ENCODE measurements at regions not wholly inside any gene's neighbourhood (a gene's known extent, or its start where the extent isn't known, plus 50 kb on each side); places are given as distances from the start of the nearest gene placed in this dataset.

DNA sequence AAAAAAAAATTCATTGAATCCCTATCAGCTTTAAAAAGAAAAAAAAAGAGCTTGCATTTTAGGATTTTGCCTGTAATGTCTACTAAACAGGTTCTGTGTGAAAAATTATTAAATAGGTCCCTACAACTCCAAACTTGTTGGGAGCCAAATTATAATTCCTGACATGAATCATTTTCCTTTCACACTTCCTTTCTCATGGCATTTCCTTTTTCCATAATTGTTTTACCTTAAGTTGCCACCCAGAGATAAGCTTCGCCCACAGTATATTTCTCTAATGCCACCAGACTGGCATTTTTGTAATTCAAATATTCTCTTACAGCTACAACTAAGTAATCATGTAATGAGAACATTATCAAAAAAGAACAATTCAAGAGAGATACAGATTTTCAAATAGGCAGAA, 348.8 kb downstream of the EFNA5 start (continued):
- TF ChIP-seq, protein P1, sequence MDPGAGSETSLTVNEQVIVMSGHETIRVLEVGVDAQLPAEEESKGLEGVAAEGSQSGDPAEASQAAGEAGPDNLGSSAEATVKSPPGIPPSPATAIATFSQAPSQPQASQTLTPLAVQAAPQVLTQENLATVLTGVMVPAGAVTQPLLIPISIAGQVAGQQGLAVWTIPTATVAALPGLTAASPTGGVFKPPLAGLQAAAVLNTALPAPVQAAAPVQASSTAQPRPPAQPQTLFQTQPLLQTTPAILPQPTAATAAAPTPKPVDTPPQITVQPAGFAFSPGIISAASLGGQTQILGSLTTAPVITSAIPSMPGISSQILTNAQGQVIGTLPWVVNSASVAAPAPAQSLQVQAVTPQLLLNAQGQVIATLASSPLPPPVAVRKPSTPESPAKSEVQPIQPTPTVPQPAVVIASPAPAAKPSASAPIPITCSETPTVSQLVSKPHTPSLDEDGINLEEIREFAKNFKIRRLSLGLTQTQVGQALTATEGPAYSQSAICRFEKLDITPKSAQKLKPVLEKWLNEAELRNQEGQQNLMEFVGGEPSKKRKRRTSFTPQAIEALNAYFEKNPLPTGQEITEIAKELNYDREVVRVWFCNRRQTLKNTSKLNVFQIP (CRISPR knock-in tag; IDR thresholded peaks at IDR 0.05; ENCODE audit: borderline replicate concordance, low read depth) = no peak
- TF ChIP-seq RARB (CRISPR knock-in tag; IDR thresholded peaks at IDR 0.05) = no peak
- no peak for TF ChIP-seq TOX (CRISPR knock-in tag; IDR thresholded peaks at IDR 0.05; ENCODE audit: borderline replicate concordance)
- no peak for TF ChIP-seq ZNF70 (CRISPR knock-in tag; IDR thresholded peaks at IDR 0.05)

DNA sequence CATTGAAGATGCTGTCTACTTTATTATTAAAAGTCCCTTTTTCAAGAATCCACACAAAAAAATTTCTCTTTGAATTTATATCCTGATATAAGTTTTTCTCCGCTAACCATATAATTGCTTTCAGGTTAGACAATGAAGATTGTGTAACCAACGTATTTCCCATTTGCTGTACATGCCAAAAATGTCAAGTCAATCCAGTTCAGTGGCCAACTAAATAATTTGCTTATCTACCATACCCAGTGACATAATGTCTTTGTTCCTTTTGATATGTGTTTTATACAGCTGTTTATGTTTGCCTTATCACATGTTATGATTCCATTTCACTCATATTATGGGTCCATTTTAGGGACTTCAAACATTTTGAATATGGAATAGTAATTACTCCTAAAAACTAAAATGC, 349.9 kb downstream of the EFNA5 start:
- ATAC-seq = no peak
- TF ChIP-seq OSR1 (CRISPR knock-in tag; IDR thresholded peaks at IDR 0.05) (no peak), TOX (CRISPR knock-in tag; IDR thresholded peaks at IDR 0.05; ENCODE audit: borderline replicate concordance) (no peak), ZC3H10 (CRISPR knock-in tag; IDR thresholded peaks at IDR 0.05) (no peak), ISL1 (CRISPR knock-in tag; IDR thresholded peaks at IDR 0.05) (no peak), GLIS3 (CRISPR knock-in tag; IDR thresholded peaks at IDR 0.05) (no peak), ZFP3 (CRISPR knock-in tag; IDR thresholded peaks at IDR 0.05) (no peak), ZNF70 (CRISPR knock-in tag; IDR thresholded peaks at IDR 0.05) (no peak), ZNF565 (CRISPR knock-in tag; conservative IDR thresholded peaks at IDR 0.05; ENCODE audit: low read depth) (no peak), ZFP30 (CRISPR knock-in tag; IDR thresholded peaks at IDR 0.05) (no peak), CSDC2 (CRISPR knock-in tag; IDR thresholded peaks at IDR 0.05) (no peak), TCF4 (CRISPR knock-in tag; IDR thresholded peaks at IDR 0.05; ENCODE audit: borderline replicate concordance) (no peak), SNAI2 (CRISPR knock-in tag; IDR thresholded peaks at IDR 0.05) (no peak)
- TF ChIP-seq, protein P1 (CRISPR knock-in tag; IDR thresholded peaks at IDR 0.05; ENCODE audit: borderline replicate concordance, low read depth) = no peak
- TF ChIP-seq, protein P2, sequence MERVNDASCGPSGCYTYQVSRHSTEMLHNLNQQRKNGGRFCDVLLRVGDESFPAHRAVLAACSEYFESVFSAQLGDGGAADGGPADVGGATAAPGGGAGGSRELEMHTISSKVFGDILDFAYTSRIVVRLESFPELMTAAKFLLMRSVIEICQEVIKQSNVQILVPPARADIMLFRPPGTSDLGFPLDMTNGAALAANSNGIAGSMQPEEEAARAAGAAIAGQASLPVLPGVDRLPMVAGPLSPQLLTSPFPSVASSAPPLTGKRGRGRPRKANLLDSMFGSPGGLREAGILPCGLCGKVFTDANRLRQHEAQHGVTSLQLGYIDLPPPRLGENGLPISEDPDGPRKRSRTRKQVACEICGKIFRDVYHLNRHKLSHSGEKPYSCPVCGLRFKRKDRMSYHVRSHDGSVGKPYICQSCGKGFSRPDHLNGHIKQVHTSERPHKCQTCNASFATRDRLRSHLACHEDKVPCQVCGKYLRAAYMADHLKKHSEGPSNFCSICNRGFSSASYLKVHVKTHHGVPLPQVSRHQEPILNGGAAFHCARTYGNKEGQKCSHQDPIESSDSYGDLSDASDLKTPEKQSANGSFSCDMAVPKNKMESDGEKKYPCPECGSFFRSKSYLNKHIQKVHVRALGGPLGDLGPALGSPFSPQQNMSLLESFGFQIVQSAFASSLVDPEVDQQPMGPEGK (CRISPR knock-in tag; IDR thresholded peaks at IDR 0.05; ENCODE audit: borderline replicate concordance) = no peak
- TF ChIP-seq, protein P3, sequence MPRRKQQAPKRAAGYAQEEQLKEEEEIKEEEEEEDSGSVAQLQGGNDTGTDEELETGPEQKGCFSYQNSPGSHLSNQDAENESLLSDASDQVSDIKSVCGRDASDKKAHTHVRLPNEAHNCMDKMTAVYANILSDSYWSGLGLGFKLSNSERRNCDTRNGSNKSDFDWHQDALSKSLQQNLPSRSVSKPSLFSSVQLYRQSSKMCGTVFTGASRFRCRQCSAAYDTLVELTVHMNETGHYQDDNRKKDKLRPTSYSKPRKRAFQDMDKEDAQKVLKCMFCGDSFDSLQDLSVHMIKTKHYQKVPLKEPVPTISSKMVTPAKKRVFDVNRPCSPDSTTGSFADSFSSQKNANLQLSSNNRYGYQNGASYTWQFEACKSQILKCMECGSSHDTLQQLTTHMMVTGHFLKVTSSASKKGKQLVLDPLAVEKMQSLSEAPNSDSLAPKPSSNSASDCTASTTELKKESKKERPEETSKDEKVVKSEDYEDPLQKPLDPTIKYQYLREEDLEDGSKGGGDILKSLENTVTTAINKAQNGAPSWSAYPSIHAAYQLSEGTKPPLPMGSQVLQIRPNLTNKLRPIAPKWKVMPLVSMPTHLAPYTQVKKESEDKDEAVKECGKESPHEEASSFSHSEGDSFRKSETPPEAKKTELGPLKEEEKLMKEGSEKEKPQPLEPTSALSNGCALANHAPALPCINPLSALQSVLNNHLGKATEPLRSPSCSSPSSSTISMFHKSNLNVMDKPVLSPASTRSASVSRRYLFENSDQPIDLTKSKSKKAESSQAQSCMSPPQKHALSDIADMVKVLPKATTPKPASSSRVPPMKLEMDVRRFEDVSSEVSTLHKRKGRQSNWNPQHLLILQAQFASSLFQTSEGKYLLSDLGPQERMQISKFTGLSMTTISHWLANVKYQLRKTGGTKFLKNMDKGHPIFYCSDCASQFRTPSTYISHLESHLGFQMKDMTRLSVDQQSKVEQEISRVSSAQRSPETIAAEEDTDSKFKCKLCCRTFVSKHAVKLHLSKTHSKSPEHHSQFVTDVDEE (CRISPR knock-in tag; IDR thresholded peaks at IDR 0.05) = no peak

DNA sequence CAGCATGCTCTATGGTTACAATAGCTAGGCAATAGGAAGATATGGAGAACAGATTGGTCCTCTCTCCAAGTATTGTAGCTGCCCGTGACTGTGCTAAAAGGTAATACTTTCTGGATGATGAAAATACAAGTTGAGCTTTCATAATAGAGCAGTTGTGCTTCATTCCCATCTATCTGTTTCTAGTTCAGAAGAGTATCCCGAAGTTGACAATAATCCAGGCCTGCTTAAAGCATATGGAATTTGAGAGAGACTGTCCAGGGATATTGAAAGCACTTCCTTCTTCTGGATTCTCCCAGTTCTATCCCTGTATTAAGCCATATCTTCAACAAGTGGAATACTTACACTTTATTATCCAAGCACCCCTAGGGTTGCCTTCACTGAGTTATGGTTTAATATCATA, 350.4 kb downstream of the EFNA5 start:
- no peak for ATAC-seq
- TF ChIP-seq PPARA (CRISPR knock-in tag; IDR thresholded peaks at IDR 0.05; ENCODE audit: borderline replicate concordance) (no peak), ARNTL (CRISPR knock-in tag; IDR thresholded peaks at IDR 0.05; ENCODE audit: borderline replicate concordance, low read depth) (no peak), ZNF70 (CRISPR knock-in tag; IDR thresholded peaks at IDR 0.05) (no peak), ZFP3 (CRISPR knock-in tag; IDR thresholded peaks at IDR 0.05) (no peak), TCF4 (CRISPR knock-in tag; IDR thresholded peaks at IDR 0.05; ENCODE audit: borderline replicate concordance) (no peak), SNAI2 (CRISPR knock-in tag; IDR thresholded peaks at IDR 0.05) (no peak), ZNF8 (CRISPR knock-in tag; IDR thresholded peaks at IDR 0.05) (no peak)
- TF ChIP-seq, protein P4, sequence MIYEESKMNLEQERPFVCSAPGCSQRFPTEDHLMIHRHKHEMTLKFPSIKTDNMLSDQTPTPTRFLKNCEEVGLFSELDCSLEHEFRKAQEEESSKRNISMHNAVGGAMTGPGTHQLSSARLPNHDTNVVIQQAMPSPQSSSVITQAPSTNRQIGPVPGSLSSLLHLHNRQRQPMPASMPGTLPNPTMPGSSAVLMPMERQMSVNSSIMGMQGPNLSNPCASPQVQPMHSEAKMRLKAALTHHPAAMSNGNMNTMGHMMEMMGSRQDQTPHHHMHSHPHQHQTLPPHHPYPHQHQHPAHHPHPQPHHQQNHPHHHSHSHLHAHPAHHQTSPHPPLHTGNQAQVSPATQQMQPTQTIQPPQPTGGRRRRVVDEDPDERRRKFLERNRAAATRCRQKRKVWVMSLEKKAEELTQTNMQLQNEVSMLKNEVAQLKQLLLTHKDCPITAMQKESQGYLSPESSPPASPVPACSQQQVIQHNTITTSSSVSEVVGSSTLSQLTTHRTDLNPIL (CRISPR knock-in tag; IDR thresholded peaks at IDR 0.05; ENCODE audit: low read depth) = no peak
